A673 (cell line): ENCODE measurements at regions not wholly inside any gene's neighbourhood (a gene's known extent, or its start where the extent isn't known, plus 50 kb on each side); places are given as distances from the start of the nearest gene placed in this dataset.
"Not testable (repeated sequence)": the region's sequence is repeated elsewhere in the genome, so short reads cannot be mapped to it uniquely, and the experiment has no call there.

Experiments
- BruUV-seq: library from RNA; stranded (reverse); fragments of 400-500 nt; replicated peaks from 2 replicates; lab custom pipeline; 2021; lab: Mats Ljungman, UMichigan
- CTCF ChIA-PET: fragments of 300-600 bp; sonication (Branson Sonifier 250); formaldehyde crosslinking; loops from one replicate; lab custom pipeline; 2022; ENCODE audit warnings: antibody characterized with exemption; lab: Charles Lee
- POLR2A ChIA-PET: fragments of 300-600 bp; sonication (Branson Sonifier 250); formaldehyde crosslinking; loops from one replicate; lab custom pipeline; 2022; ENCODE audit warnings: antibody characterized with exemption; ENCODE audit not compliant: low non-redundant PET; lab: Charles Lee
- DNase-seq: peaks from one replicate; pipeline ENCODE4 v3.0.0-alpha.2; 2015; ENCODE audit warnings: low spot score
- H3K27ac ChIP-seq: fragments of 200-600 bp; sonication (generic); 2 replicates; pipeline ENCODE4 v1.5.1; 2016; ENCODE audit warnings: mixed run types, low read depth, mild to moderate bottlenecking, mixed read lengths, antibody characterized with exemption, low read length; ENCODE audit not compliant: poor library complexity, severe bottlenecking
- H3K27me3 ChIP-seq: fragments of 200-600 bp; sonication (generic); replicated peaks from 2 replicates; pipeline ENCODE4 v1.6.1; 2017; ENCODE audit warnings: mixed run types, low read depth, mild to moderate bottlenecking, mixed read lengths, antibody characterized with exemption, low read length; ENCODE audit not compliant: insufficient read depth, poor library complexity
- H3K36me3 ChIP-seq: fragments of 200-600 bp; sonication (generic); 2 replicates; pipeline ENCODE4 v1.6.1; 2016; ENCODE audit warnings: mixed run types, mild to moderate bottlenecking, mixed read lengths, antibody characterized with exemption, low read length; ENCODE audit not compliant: insufficient read depth, poor library complexity, severe bottlenecking
- H3K4me1 ChIP-seq: fragments of 200-600 bp; sonication (generic); 2 replicates; pipeline ENCODE4 v1.6.1; 2017; ENCODE audit warnings: mixed run types, mild to moderate bottlenecking, mixed read lengths, antibody characterized with exemption, low read length; ENCODE audit not compliant: insufficient read depth, poor library complexity, severe bottlenecking
- H3K4me3 ChIP-seq: fragments of 200-600 bp; sonication (generic); 2 replicates; pipeline ENCODE4 v1.5.1; 2016; ENCODE audit warnings: low read depth, mixed run types, mild to moderate bottlenecking, mixed read lengths, low read length; ENCODE audit not compliant: poor library complexity, severe bottlenecking
- H3K9me3 ChIP-seq: fragments of 200-600 bp; sonication (generic); 2 replicates; pipeline ENCODE4 v1.6.1; 2016; ENCODE audit warnings: mixed run types, low read depth, mild to moderate bottlenecking, mixed read lengths, antibody characterized with exemption, low read length; ENCODE audit not compliant: poor library complexity, severe bottlenecking
- CTCF ChIP-seq: fragments of 300-800, 200-600 bp; sonication (generic); conservative IDR thresholded peaks from 2 replicates; pipeline ENCODE4 v1.5.1; 2017; ENCODE audit warnings: low read depth, mild to moderate bottlenecking, antibody characterized with exemption, low read length, moderate library complexity, mixed read lengths
- EZH2 ChIP-seq: fragments of 200-600 bp; sonication (generic); IDR thresholded peaks from 2 replicates; pipeline ENCODE4 v1.6.1; 2017; ENCODE audit warnings: borderline replicate concordance, low read depth, mild to moderate bottlenecking, mixed read lengths, antibody characterized with exemption, low read length; ENCODE audit not compliant: poor library complexity, severe bottlenecking
- intact Hi-C: fragments of 100-400 bp; cut with micrococcal nuclease; formaldehyde crosslinking; loops from one replicate; pipeline ENCODE4 v1.10.0; 2022; ENCODE audit not compliant: unreplicated experiment

GRCh38 chr10:26361351-26361750, 76.8 kb upstream of the APBB1IP start:
- Histone ChIP-seq H3K4me1 (no peaks in the 10 kb centered on the region), H3K4me3 (no peak overlapping the region), H3K9me3 (no peaks in the 10 kb centered on the region), H3K27me3 (peaks cover 22% of the 10 kb centered on the region), H3K27ac (no peak overlapping the region), H3K36me3 (no peaks in the 10 kb centered on the region)
- no TSS peak for BruUV-seq
- intact Hi-C loops: no loop called here
- CTCF ChIA-PET: no interaction called here
- TF ChIP-seq CTCF: no peak
- TF ChIP-seq EZH2: no peak
- no peak for DNase-seq
- POLR2A ChIA-PET: no interaction called here

GRCh38 chr10:26361971-26362370, 76.2 kb upstream of the APBB1IP start:
- ChIA-PET POLR2A (interaction anchor here (0.7 kb wide), 1 partner anchor 1188 kb away, joined by 3 read pairs; no protein-coding TSS in a partner anchor), CTCF (no interaction called here)

GRCh38 chr10:26365681-26366358, 72.3 kb upstream of the APBB1IP start:
- H3K4me1 ChIP-seq: no peaks in the 10 kb centered on the region
- H3K27me3 ChIP-seq: peaks cover 9% of the 10 kb centered on the region
- BruUV-seq: no TSS peak
- DNase-seq: no peak
- intact Hi-C loops: no loop called here
- no peak for TF ChIP-seq EZH2
- TF ChIP-seq CTCF: no peak
- H3K4me3 ChIP-seq: no peak overlapping the region
- CTCF ChIA-PET: no interaction called here
- no peak overlapping the region for H3K27ac ChIP-seq
- no peaks in the 10 kb centered on the region for H3K9me3 ChIP-seq
- no peaks in the 10 kb centered on the region for H3K36me3 ChIP-seq
- POLR2A ChIA-PET: no interaction called here

More at GRCh38 chr10:26361971-26362370, 76.2 kb upstream of the APBB1IP start:
- H3K4me3 ChIP-seq: no peak overlapping the region
- no peak for DNase-seq
- H3K9me3 ChIP-seq: no peaks in the 10 kb centered on the region
- peaks cover 22% of the 10 kb centered on the region for H3K27me3 ChIP-seq
- TF ChIP-seq CTCF: no peak
- H3K27ac ChIP-seq: no peak overlapping the region
- H3K36me3 ChIP-seq: no peaks in the 10 kb centered on the region
- no TSS peak for BruUV-seq
- H3K4me1 ChIP-seq: no peaks in the 10 kb centered on the region
- intact Hi-C loops: no loop called here

- H3K4me3 ChIP-seq, CTCF ChIA-PET, H3K4me1 ChIP-seq, intact Hi-C loops, H3K36me3 ChIP-seq, POLR2A ChIA-PET, H3K27me3 ChIP-seq, DNase-seq, H3K27ac ChIP-seq, BruUV-seq, H3K9me3 ChIP-seq: not testable (repeated sequence)
Observed at GRCh38 chr10:26367035-26367434, 71.1 kb upstream of the APBB1IP start.
